Activated naive CD4-positive, alpha-beta T cell (primary cell): ENCODE measurements at regions not wholly inside any gene's neighbourhood (a gene's known extent, or its start where the extent isn't known, plus 50 kb on each side); places are given as distances from the start of the nearest gene placed in this dataset.
"Not testable (repeated sequence)": the region's sequence is repeated elsewhere in the genome, so short reads cannot be mapped to it uniquely, and the experiment has no call there.

Experiments used
- DNase-seq, 4 experiments: peaks; one replicate each; lab custom pipeline; 2025; lab: John Stamatoyannopoulos, UW

DNA sequence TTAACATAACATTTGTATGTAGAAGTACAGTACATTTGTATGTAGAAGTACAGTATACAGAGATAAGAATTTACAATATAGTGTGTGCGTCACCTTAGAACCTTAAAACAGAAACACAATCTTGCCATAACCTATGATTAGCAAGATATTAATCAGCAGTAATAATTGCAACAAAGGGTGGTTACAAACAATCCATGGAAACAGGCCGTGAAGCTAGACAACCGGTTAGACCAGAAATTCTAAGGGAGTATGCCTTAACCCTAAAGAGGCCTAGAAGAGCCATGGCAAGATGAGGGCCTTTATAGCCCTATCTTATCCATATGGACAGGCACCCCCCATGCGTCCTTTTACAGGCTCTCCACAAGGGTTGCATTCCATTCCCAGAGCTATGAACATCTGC lies 605.9 kb downstream of the KCNT2 start:
- DNase-seq, result not testable (repeated sequence)

GRCh38 chr1:196001188-196001587 lies 607.1 kb downstream of the KCNT2 start:
- DNase-seq, result no peak

DNA sequence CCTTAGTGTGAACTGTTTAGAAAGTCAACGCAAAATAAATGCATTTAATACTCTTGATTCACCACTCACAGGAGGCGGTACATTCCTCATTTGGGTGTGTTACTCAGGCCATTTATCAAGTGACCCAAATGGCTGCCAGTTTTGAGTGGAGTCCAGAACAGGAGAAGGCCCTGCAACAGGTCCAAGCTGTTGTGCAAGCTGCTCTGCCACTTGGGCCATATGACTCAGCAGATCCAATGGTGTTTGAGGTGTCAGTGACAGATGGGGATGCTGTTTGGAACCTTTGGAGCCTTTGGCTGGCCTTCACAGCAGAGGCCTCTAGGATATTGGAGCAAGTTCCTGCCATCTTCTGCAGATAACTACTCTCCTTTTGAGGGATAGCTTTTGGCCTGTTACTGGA lies 609.2 kb downstream of the KCNT2 start:
- no peak for DNase-seq

- DNase-seq, result no peak
Observed at GRCh38 chr1:195981448-195982139, 626.6 kb downstream of the KCNT2 start.

DNA sequence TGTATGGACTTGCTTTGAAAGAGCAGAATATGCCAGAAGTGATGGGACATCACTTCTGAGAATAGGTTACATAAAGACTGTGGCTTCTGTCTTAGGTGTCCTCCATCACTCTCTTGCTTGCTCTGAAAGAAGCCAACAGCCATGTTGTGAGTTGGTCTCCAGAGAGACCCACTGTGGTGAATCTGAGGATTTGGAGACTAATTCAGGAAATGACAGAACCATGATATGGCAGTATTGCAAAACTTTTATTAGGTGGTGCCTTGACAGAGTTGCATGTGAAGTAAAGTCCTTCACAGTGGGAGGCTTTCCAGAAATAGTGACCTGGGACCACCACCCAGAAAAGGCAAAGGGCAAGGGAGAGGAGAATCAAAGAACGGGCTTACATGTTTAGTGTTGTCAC lies 628.6 kb downstream of the KCNT2 start:
- no peak for DNase-seq

- no peak for DNase-seq
Observed at GRCh38 chr1:195973311-195973904, 634.8 kb downstream of the KCNT2 start.

- DNase-seq, result no peak
Observed at GRCh38 chr1:195971589-195971988, 636.7 kb downstream of the KCNT2 start.

DNA sequence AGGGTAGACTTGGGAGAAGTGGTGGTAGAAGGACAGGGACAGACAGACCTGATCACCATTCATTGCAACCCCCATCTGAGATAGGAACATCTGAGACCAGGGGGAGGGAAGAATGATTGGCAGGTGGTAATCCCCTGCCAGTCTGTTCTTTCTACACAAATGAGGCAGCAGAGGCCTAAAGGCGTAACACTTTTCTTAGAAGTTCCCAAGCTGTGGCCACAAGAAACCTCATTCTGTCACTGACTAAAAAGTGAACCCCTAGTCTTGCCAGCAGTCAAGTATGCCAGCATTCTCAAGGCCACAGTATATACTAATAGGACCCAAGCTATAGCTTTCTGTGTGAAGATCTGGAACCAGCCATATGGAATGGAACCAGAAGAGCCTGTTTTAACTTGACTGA lies 638.0 kb downstream of the KCNT2 start:
- no peak for DNase-seq

DNA sequence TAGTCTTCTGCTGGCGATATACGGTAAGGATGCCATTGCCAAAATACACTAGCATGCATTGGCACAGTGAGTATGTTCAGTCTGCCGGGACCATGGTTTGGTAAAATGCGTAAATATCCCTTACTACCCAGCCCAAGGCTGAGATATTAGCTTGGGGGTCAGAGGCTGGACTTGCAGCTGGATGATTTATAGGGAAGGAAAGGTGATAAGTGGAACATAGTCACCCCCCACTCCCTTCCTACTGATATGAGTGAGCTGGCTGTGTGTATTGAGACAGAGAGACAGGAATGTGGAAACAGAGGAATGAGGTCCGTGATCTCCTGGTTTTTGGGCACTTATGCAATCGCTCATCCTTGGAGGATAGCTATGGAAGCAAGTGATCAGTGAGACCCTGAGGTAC lies 642.8 kb downstream of the KCNT2 start:
- no peak for DNase-seq

- no peak for DNase-seq
Observed at GRCh38 chr1:195965036-195965435, 643.2 kb downstream of the KCNT2 start.

GRCh38 chr1:195964516-195964915 lies 643.7 kb downstream of the KCNT2 start:
- DNase-seq, result no peak

DNA sequence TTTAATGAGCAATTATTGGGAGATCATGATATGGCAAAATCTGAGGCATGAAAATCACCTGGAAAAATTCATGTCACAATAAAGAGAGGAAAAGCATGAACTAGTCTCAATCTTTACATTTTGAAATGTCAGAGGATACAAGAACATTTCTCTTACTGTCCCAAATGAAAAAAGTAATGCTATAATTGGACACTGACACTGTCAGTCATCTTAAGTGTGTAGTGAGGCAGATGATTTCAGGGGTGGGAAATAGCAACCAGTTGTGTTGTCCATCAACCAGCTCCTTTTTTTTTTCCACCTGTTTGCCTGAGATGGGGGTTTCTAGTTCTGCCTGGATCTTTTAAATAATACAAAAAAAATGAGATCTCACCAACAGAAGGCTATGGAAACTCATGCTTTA lies 646.2 kb downstream of the KCNT2 start:
- DNase-seq, result no peak

- DNase-seq, result no peak
Observed at GRCh38 chr1:195960580-195960979, 647.7 kb downstream of the KCNT2 start.

DNA sequence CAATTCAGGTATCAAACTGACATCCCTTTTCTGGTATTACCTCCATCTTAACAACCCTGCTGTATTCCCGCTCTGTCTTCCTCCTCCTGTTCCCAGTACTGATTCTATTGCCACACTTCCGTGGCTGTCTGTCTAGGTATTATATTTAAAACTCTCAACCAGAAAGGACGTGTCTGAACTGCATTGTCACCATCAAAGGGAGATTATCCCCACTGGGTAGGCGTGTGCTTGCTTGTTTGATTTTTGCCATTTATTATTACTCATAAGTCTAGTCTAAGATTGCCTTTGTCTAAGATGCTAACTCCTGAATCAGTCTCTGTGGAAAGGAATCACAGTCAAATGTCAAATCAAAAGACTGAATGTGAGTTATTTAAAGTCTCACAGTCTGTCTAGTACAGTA lies 650.1 kb downstream of the KCNT2 start:
- DNase-seq, result no peak

- no peak for DNase-seq
Observed at GRCh38 chr1:195956845-195957244, 651.4 kb downstream of the KCNT2 start.

DNA sequence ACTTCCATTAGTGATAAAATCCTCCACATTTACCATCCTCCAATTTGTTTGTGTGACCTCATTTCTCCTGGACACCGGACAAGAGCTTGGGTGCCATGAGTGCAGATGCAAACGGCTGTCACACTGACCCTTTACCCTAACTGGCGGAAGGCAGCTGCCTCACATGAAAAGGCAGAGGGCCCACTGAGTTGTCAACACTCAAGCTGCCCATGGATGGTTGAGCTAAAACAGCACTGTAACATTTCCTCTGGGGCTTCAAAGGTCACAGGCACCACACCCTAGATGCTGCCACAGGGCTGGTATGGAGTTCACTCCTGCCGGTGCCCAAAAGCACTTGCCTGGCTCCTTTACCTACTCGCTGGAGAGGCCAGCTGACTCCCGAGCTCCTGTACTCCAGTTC lies 653.4 kb downstream of the KCNT2 start:
- DNase-seq, result no peak

DNA sequence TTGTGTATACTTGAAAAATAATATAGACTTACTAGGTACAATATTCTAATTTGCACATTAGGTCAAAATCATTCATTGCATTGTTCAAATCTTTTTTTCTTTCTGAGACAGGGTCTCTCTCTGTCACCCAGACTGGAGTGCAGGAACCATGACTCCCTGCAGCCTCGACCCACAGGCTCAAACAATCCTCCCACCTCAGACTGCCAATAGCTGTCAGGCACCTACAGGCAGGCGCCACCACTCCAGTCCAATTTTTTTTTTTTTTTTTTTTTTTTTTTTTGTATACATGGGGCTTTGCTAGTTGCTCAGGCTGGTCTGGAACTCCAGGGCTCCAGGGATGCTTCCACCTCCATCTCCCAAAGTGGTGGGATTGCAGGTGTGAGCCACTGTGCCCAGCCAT lies 656.9 kb downstream of the KCNT2 start:
- no peak for DNase-seq

- no peak for DNase-seq
Observed at GRCh38 chr1:195948123-195948895, 659.9 kb downstream of the KCNT2 start.

DNA sequence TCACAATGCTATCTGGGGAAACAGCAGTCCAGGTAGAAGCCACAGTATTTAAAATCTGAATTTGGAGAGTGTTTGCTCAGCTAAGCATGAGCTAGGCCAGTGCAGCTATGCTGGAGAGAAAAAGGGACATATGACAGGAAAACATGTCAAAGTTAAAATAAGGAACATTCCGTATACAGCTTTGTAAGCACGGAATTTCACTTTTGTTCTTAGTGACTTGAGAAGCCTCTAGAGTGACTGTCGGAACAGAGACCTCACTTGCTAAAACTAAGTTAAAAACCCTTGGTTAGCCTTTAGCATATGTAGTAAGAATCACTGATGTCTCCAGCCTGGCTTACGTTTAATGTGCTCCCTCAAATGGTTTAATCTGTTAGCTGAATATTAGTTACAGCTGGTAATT lies 661.7 kb downstream of the KCNT2 start:
- DNase-seq, result no peak

GRCh38 chr1:195941795-195942194 lies 666.4 kb downstream of the KCNT2 start:
- DNase-seq, result no peak

DNA sequence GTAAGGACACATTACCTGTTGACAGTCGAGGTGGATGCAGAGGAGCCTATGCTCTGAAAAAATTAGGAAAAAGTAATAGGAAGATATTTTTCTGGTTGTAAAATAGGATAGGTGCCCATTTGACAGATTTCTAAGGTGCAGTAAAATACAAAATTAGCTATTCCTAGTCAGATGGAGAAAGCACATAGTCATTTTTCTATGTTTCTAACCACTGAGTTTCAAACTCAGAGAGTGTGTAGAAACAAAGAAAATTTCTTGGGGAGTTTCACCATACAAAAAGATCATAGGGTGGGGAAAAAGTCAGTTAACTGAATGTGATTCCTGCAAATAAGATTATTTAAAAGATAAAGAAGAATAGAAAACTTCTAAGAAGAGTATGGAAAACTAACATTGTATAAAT lies 666.9 kb downstream of the KCNT2 start:
- DNase-seq, result no peak

DNA sequence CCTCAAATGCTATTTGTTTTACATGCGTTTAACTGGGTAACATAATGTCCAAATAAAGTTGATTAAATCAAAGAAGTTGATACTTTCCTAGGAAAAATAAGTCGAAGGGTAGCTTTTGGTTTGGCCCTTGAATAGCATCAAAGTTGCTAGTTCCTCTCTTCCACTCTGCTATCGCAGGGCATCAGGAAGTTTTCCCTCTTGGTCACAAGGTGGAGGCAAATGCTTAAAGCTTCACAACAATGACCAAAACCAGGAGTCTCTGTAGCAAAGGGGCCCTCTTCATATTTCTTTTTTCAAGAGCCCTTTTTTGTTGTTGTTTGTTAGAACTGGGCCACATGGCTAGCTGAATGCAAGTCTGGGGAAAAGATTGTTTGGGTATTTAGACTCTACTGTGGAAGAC lies 668.4 kb downstream of the KCNT2 start:
- no peak for DNase-seq

GRCh38 chr1:195934817-195935553 lies 673.3 kb downstream of the KCNT2 start:
- no peak for DNase-seq
